HG02623 (cell line): ENCODE measurements at regions not wholly inside any gene's neighbourhood (a gene's known extent, or its start where the extent isn't known, plus 50 kb on each side); places are given as distances from the start of the nearest gene placed in this dataset.

Experiments
- ATAC-seq: cut with Tn5 transposase; IDR thresholded peaks from one replicate; pipeline ENCODE4 v1.9.1; 2021; ENCODE audit warnings: moderate library complexity; ENCODE audit not compliant: unreplicated experiment

DNA sequence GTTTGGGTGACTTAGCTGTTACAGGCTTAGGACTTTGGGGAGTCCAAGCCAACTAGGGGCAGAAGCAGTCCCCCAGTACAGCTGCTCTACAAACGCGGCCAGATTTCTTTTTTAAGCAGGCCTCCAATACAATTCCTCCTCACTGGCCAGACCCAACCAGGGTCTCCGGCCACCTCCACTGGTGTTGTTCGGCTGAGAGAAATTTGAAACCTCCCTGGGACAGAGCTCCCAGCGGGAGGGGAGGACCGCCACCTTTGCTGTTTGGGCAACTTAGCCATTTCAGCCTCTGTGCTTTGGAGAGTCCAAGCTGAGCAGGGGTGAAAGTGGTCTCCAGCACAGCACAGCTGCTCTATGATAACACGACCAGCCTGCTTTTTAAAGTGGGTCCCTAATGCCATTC, 59.4 kb upstream of the KHDRBS2 start:
- ATAC-seq, result no peak

DNA sequence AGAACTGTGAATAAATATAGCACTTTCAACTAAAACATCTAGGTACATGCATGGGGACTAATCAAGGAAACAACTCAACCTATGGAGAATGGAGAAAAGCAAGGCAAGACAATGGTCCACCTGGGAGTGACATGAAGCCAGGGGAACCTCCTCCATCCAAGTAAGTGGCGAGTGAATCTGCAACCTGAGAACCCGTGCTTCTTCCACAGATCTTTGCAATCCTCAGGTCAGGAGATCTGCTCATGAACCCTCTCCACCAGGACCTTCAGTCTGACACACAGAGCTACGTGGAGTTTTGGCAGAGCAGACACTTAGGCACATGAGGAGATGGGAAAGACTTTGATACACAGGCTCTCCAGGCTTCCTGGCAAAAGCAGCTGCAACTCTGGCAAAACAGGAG, 58.8 kb upstream of the KHDRBS2 start:
- ATAC-seq, result no peak

DNA sequence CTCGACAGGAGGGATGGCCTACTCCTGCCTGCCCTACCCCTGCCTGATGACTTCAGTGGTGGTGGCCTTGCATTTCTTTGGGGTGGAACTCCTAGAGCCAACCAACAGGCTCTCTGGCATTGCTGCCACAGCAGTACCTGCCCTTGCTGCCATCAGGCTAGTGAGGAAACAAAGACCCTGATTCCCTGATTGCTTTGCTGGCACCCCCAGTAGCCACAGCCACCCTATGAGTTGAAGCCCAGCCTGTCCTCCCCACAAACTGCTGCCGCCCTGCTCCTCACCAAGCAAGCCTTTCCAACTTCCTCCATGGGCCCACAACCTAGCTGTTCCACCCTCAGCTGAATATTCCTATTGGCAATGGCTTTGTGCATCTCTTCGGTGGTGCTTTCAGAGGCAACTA, 52.5 kb upstream of the KHDRBS2 start:
- ATAC-seq, result no peak
